ENCODE measurements at regions not wholly inside any gene's neighbourhood (a gene's known extent, or its start where the extent isn't known, plus 50 kb on each side); places are given as distances from the start of the nearest gene placed in this dataset.

DNA sequence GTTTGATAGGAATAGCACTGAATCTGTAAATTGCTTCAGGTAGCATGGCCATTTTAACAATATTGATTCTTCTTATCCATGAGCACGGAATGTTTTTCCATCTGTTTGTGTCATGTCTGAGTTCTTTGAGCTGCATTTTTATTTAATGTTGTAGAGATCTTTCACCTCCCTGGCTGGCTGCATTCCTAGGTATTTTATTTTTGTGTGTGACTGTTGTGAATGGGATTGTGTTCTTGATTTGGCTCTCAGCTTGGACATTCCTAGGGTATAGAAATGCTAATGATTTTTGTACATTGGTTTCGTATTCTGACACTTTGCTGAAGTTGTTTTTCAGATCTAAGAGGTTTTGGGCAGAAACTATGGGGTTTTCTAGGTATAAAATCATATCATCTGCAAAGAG is 152.9 kb upstream of the CHD1 start:
- H4K5ac ChIP-seq (ENCODE audit: insufficient read length, low read depth, low read length), result no peak overlapping the region
- no peak overlapping the region for H2BK15ac ChIP-seq (ENCODE audit: low read length)
- H3K36me3 ChIP-seq (ENCODE audit: control insufficient read depth in 2 of 4, insufficient read depth in 4 of 4, low read length in 3 of 4), result no peaks in the 10 kb centered on the region
- H3K4ac ChIP-seq (replicated peaks; ENCODE audit: insufficient read length, low read depth, low read length), result no peak overlapping the region
- H3K79me1 ChIP-seq (ENCODE audit: low read depth, low read length), result no peaks in the 10 kb centered on the region
- H4K91ac ChIP-seq (replicated peaks; ENCODE audit: insufficient read length, low read length), result no peak overlapping the region
- no peaks in the 10 kb centered on the region for H3K9me3 ChIP-seq (ENCODE audit: insufficient read depth in 2 of 2, low read depth in 1 of 2, low read length in 1 of 2)
- no peak overlapping the region for H2BK20ac ChIP-seq (ENCODE audit: low read length)
- no peak overlapping the region for H3K18ac ChIP-seq (ENCODE audit: extremely low read depth, low read length)
- no peak overlapping the region for H2BK120ac ChIP-seq (replicated peaks; ENCODE audit: low read depth, low read length)
- H3K27ac ChIP-seq (ENCODE audit: low read depth, low read length), result no peak overlapping the region
- peaks cover 0 to 1% (median 0%) of the 10 kb centered on the region in 4 experiments; a peak in 1 of 7 replicates for H3K27me3 ChIP-seq (replicated peaks in 1 of 4; ENCODE audit: control insufficient read depth in 3 of 4, extremely low read depth in 1 of 4, insufficient read depth in 3 of 4, low read length in 3 of 4)
- FAIRE-seq, result no peak
- H4K8ac ChIP-seq (ENCODE audit: extremely low read depth, insufficient read depth, low read length), result no peak overlapping the region
- H3K4me1 ChIP-seq (replicated peaks in 1 of 4; ENCODE audit: control insufficient read depth in 3 of 4, insufficient read depth in 4 of 4, low read length in 3 of 4), result no peaks in the 10 kb centered on the region
- H2AFZ ChIP-seq (ENCODE audit: low read length), result no peak overlapping the region
- H3K9ac ChIP-seq (replicated peaks in 1 of 4; ENCODE audit: extremely low read depth in 1 of 4, low read depth in 3 of 4, low read length in 3 of 4), result no peak overlapping the region
- no peak for DNase-seq (ENCODE audit: low read depth in 1 of 2, low spot score in 2 of 2)
- no peak overlapping the region for H2AK5ac ChIP-seq (ENCODE audit: low read depth, low read length)
- H3K14ac ChIP-seq (ENCODE audit: insufficient read length), result no peak overlapping the region
- ChIA-PET CTCF (ENCODE audit: partially characterized antibody) (no interaction called here), POLR2A (ENCODE audit: partially characterized antibody) (no interaction called here)
- no peak overlapping the region for H3K56ac ChIP-seq (replicated peaks; ENCODE audit: insufficient read length, low read depth, low read length)
- no peaks in the 10 kb centered on the region for H3K79me2 ChIP-seq (ENCODE audit: control insufficient read depth in 1 of 2, insufficient read depth in 2 of 2, low read length in 2 of 2)
- H3K4me2 ChIP-seq (ENCODE audit: insufficient read depth in 1 of 2, low read depth in 2 of 2, low read length in 2 of 2), result no peak overlapping the region
- 73% methylated on average over 2 of the region's 2 CpGs; no CpG with 5 or more reads in 1 of the 2 experiments for WGBS, 2 experiments (ENCODE audit: extremely low coverage in 1 of 2, insufficient coverage in 1 of 2, insufficient read length in 1 of 2, insufficient replicate concordance in 2 of 2, low coverage in 1 of 2, low lambda C conversion rate in 2 of 2, missing lambda C conversion rate in 1 of 2)
- no peaks in the 10 kb centered on the region for H3K23me2 ChIP-seq (ENCODE audit: low read depth, low read length)
- H3K23ac ChIP-seq (ENCODE audit: insufficient read length), result no peak overlapping the region
- H2BK12ac ChIP-seq (ENCODE audit: low read depth, low read length), result no peak overlapping the region
- no peak overlapping the region for H2BK5ac ChIP-seq (ENCODE audit: low read depth, low read length)
- H3K4me3 ChIP-seq (ENCODE audit: extremely low read depth in 1 of 4, insufficient read depth in 2 of 4, low read depth in 3 of 4, low read length in 4 of 4), result no peak overlapping the region
- H4K20me1 ChIP-seq (replicated peaks in 1 of 2; ENCODE audit: control insufficient read depth in 1 of 2, insufficient read depth in 2 of 2, low read length in 2 of 2), result no peaks in the 10 kb centered on the region
- TF ChIP-seq BCL11A (IDR thresholded peaks at IDR 0.05; ENCODE audit: low read depth in 2 of 2, low read length in 2 of 2) (no peak), SIRT6 (IDR thresholded peaks at IDR 0.05; ENCODE audit: low read length) (no peak), RBBP5 (IDR thresholded peaks at IDR 0.05; ENCODE audit: borderline replicate concordance, low read depth, low read length) (no peak), CREB1 (IDR thresholded peaks at IDR 0.05) (no peak), TCF12 (IDR thresholded peaks at IDR 0.05; ENCODE audit: low read depth, low read length) (no peak), BACH1 (IDR thresholded peaks at IDR 0.05; ENCODE audit: low read length) (no peak), KDM1A (IDR thresholded peaks at IDR 0.05; ENCODE audit: borderline replicate concordance, low read length) (no peak), FOSL1 (IDR thresholded peaks at IDR 0.05; ENCODE audit: insufficient read depth, low read depth, low read length) (no peak), PHF8 (conservative IDR thresholded peaks at IDR 0.05; ENCODE audit: low read depth, low read length) (no peak), POLR2AphosphoS5 (IDR thresholded peaks at IDR 0.05; ENCODE audit: low read depth, low read length) (no peak), JUN (IDR thresholded peaks at IDR 0.05; ENCODE audit: low read depth, low read length) (no peak), KDM4A (IDR thresholded peaks at IDR 0.05; ENCODE audit: low read depth, low read length, severe bottlenecking) (no peak), ATF3 (IDR thresholded peaks at IDR 0.05; ENCODE audit: insufficient read depth, low read depth, low read length) (no peak), JUND (IDR thresholded peaks at IDR 0.05; ENCODE audit: low read length) (no peak), BRCA1 (IDR thresholded peaks at IDR 0.05; ENCODE audit: low read depth, low read length) (no peak), CBX5 (IDR thresholded peaks at IDR 0.05; ENCODE audit: low read depth, low read length) (no peak), SP4 (IDR thresholded peaks at IDR 0.05; ENCODE audit: low read length) (no peak)

Data from H1 (cell line).